SK-N-SH (cell line): ENCODE measurements at regions not wholly inside any gene's neighbourhood (a gene's known extent, or its start where the extent isn't known, plus 50 kb on each side); places are given as distances from the start of the nearest gene placed in this dataset.

Source experiments
- CTCF ChIP-seq: fragments of 200-600 bp; sonication (generic); IDR thresholded peaks from 2 replicates; pipeline ENCODE4 v1.6.1; 2017; ENCODE audit warnings: antibody characterized with exemption, mild to moderate bottlenecking, moderate library complexity
- EZH2phosphoT487 ChIP-seq: fragments of 200-600 bp; sonication (generic); IDR thresholded peaks from 2 replicates; pipeline ENCODE4 v1.6.1; 2017; ENCODE audit warnings: low read depth, mixed run types, mild to moderate bottlenecking, antibody characterized with exemption, moderate library complexity, borderline replicate concordance
- GATA2 ChIP-seq: sonication (generic); formaldehyde crosslinking; IDR thresholded peaks from 2 replicates; pipeline ENCODE4 v1.5.0; 2020; ENCODE audit warnings: mild to moderate bottlenecking, missing genetic modification reagents
- MAX ChIP-seq: IDR thresholded peaks from 2 replicates; pipeline ENCODE4 v1.4.0; 2012; ENCODE audit warnings: low read depth
- PBX3 ChIP-seq: IDR thresholded peaks from 2 replicates; pipeline ENCODE4; 2012
- RXRA ChIP-seq: IDR thresholded peaks from 2 replicates; pipeline ENCODE4 v1.4.0; 2012; ENCODE audit warnings: low read depth, mild to moderate bottlenecking, borderline replicate concordance
- USF2 ChIP-seq: fragments of 150-350 bp; IDR thresholded peaks from 2 replicates; pipeline ENCODE4 v1.6.1; 2017; ENCODE audit warnings: antibody characterized with exemption, low read length, low read depth, borderline replicate concordance

GRCh38 chr14:83975841-83976770, 1553.8 kb upstream of the FLRT2 start:
- no peak for TF ChIP-seq RXRA
- no peak for TF ChIP-seq CTCF
- no peak for TF ChIP-seq MAX
- TF ChIP-seq GATA2, result no peak
- no peak for TF ChIP-seq EZH2phosphoT487
- no peak for TF ChIP-seq PBX3
- TF ChIP-seq USF2, result no peak
